ENCODE measurements at regions not wholly inside any gene's neighbourhood (a gene's known extent, or its start where the extent isn't known, plus 50 kb on each side); places are given as distances from the start of the nearest gene placed in this dataset.

GRCh38 chr12:118741194-118741593 lies 240.1 kb upstream of the SRRM4 start:
- TF ChIP-seq GABPA (IDR thresholded peaks at IDR 0.05; ENCODE audit: low read depth, low read length) (no peak), GABPA (CRISPR knock-in tag; IDR thresholded peaks at IDR 0.05; ENCODE audit: low read depth) (no peak), GABPB1 (CRISPR knock-in tag; IDR thresholded peaks at IDR 0.05) (no peak), MYNN (CRISPR knock-in tag; IDR thresholded peaks at IDR 0.05; ENCODE audit: low read depth) (no peak), TGIF2 (CRISPR knock-in tag; IDR thresholded peaks at IDR 0.05) (no peak), BRCA1 (CRISPR knock-in tag; IDR thresholded peaks at IDR 0.05) (no peak), ZSCAN5A (CRISPR knock-in tag; IDR thresholded peaks at IDR 0.05; ENCODE audit: borderline replicate concordance) (no peak)
- TF ChIP-seq, protein P1, sequence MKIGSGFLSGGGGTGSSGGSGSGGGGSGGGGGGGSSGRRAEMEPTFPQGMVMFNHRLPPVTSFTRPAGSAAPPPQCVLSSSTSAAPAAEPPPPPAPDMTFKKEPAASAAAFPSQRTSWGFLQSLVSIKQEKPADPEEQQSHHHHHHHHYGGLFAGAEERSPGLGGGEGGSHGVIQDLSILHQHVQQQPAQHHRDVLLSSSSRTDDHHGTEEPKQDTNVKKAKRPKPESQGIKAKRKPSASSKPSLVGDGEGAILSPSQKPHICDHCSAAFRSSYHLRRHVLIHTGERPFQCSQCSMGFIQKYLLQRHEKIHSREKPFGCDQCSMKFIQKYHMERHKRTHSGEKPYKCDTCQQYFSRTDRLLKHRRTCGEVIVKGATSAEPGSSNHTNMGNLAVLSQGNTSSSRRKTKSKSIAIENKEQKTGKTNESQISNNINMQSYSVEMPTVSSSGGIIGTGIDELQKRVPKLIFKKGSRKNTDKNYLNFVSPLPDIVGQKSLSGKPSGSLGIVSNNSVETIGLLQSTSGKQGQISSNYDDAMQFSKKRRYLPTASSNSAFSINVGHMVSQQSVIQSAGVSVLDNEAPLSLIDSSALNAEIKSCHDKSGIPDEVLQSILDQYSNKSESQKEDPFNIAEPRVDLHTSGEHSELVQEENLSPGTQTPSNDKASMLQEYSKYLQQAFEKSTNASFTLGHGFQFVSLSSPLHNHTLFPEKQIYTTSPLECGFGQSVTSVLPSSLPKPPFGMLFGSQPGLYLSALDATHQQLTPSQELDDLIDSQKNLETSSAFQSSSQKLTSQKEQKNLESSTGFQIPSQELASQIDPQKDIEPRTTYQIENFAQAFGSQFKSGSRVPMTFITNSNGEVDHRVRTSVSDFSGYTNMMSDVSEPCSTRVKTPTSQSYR (CRISPR knock-in tag; IDR thresholded peaks at IDR 0.05; ENCODE audit: borderline replicate concordance), result no peak
